Keratinocyte (primary cell): ENCODE measurements at regions not wholly inside any gene's neighbourhood (a gene's known extent, or its start where the extent isn't known, plus 50 kb on each side); places are given as distances from the start of the nearest gene placed in this dataset.

Source experiments
- DNase-seq: peaks from one replicate; pipeline ENCODE4 v3.0.0-alpha.2; 2011; ENCODE audit warnings: low read depth, missing footprints, low spot score
- FAIRE-seq: peaks from 2 replicates; lab custom pipeline; 2011; peaks lifted over from hg19 to GRCh38; lab: Jason Lieb, UNC
- H2AFZ ChIP-seq: 2 replicates; pipeline ENCODE4 v1.6.0; 2012; ENCODE audit warnings: low read length, control low read depth, inconsistent platforms; ENCODE audit not compliant: control insufficient read depth
- H3K27ac ChIP-seq: 2 replicates; pipeline ENCODE4 v1.5.1; 2011; ENCODE audit warnings: low read length; ENCODE audit not compliant: control insufficient read depth, insufficient read depth
- H3K27me3 ChIP-seq: 3 replicates; pipeline ENCODE4 v1.6.0; 2011; ENCODE audit warnings: low read length; ENCODE audit not compliant: control insufficient read depth, insufficient read depth; ENCODE audit errors: extremely low read depth
- H3K36me3 ChIP-seq, 2 experiments: 2 replicates in 1 of 2; 3 replicates in 1 of 2; pipeline ENCODE4 v1.5.1; 2011; ENCODE audit warnings: low read length in 2 of 2, mild to moderate bottlenecking in 1 of 2; ENCODE audit not compliant: control insufficient read depth in 2 of 2, insufficient read depth in 2 of 2; ENCODE audit errors: extremely low read depth in 1 of 2
- H3K4me1 ChIP-seq: 3 replicates; pipeline ENCODE4 v1.5.1; 2011; ENCODE audit warnings: low read length; ENCODE audit not compliant: control insufficient read depth, insufficient read depth; ENCODE audit errors: extremely low read depth
- H3K4me2 ChIP-seq: 3 replicates; pipeline ENCODE4 v1.6.0; 2011; ENCODE audit warnings: low read depth, low read length; ENCODE audit not compliant: control insufficient read depth, insufficient read depth; ENCODE audit errors: extremely low read depth
- H3K4me3 ChIP-seq, 3 experiments: fragments of 200-600 bp in 1 of 3; sonication (generic) in 1 of 3; 2 replicates in 2 of 3; 3 replicates in 1 of 3; pipeline ENCODE4 v1.5.1; 2011 to 2016; ENCODE audit warnings: low read length in 3 of 3, mild to moderate bottlenecking in 3 of 3, control low read depth in 2 of 3, inconsistent platforms in 1 of 3, low read depth in 1 of 3, mixed read lengths in 1 of 3, mixed run types in 1 of 3, moderate library complexity in 1 of 3; ENCODE audit not compliant: control insufficient read depth in 2 of 3, insufficient read depth in 2 of 3; ENCODE audit errors: extremely low read depth in 1 of 3
- H3K79me2 ChIP-seq: 2 replicates; pipeline ENCODE4 v1.6.0; 2012; ENCODE audit warnings: low read length; ENCODE audit not compliant: control insufficient read depth, insufficient read depth
- H3K9ac ChIP-seq: 3 replicates; pipeline ENCODE4 v1.6.0; 2011; ENCODE audit warnings: low read length; ENCODE audit not compliant: control insufficient read depth, insufficient read depth; ENCODE audit errors: extremely low read depth
- H3K9me1 ChIP-seq: 3 replicates; pipeline ENCODE4 v1.6.0; 2011; ENCODE audit warnings: low read length; ENCODE audit not compliant: control insufficient read depth, insufficient read depth; ENCODE audit errors: extremely low read depth
- H3K9me3 ChIP-seq: 2 replicates; pipeline ENCODE4 v1.5.1; 2012; ENCODE audit warnings: low read depth, low read length; ENCODE audit not compliant: control insufficient read depth
- H4K20me1 ChIP-seq: 3 replicates; pipeline ENCODE4 v1.6.0; 2011; ENCODE audit warnings: low read length; ENCODE audit not compliant: control insufficient read depth, insufficient read depth; ENCODE audit errors: extremely low read depth
- CTCF ChIP-seq, 3 experiments: IDR thresholded peaks in 1 of 3; conservative IDR thresholded peaks in 1 of 3; optimal IDR thresholded peaks in 1 of 3; 2 replicates in 2 of 3; 3 replicates in 1 of 3; pipeline versions ENCODE3 to v1.5.1; 2011; ENCODE audit warnings: low read length in 3 of 3, mild to moderate bottlenecking in 3 of 3, moderate library complexity in 2 of 3, control low read depth in 1 of 3, inconsistent platforms in 1 of 3; ENCODE audit not compliant: insufficient read depth in 2 of 3; ENCODE audit errors: extremely low read depth in 1 of 3
- EZH2 ChIP-seq: IDR thresholded peaks from one replicate; pipeline ENCODE4 v1.6.1; 2012; ENCODE audit warnings: inconsistent platforms, mild to moderate bottlenecking, low read length, moderate library complexity
- dilution Hi-C: fragments of 300-500 bp; cut with MboI; formaldehyde crosslinking; loops from one replicate; pipeline ENCODE4 v1.7.0; 2020; ENCODE audit warnings: low sequenced_read_pairs; ENCODE audit not compliant: extremely low pct_ligation_motif_present

GRCh38 chr1:8166406-8166805 is 140.3 kb upstream of the ERRFI1 start:
- Histone ChIP-seq H3K4me3 (no peak overlapping the region), H3K27me3 (no peaks in the 10 kb centered on the region), H3K4me1 (peaks cover 20% of the 10 kb centered on the region), H3K4me2 (no peak overlapping the region), H2AFZ (no peak overlapping the region), H4K20me1 (no peaks in the 10 kb centered on the region), H3K36me3 (no peaks in the 10 kb centered on the region), H3K9me3 (no peaks in the 10 kb centered on the region), H3K9ac (no peak overlapping the region), H3K27ac (no peak overlapping the region), H3K79me2 (no peaks in the 10 kb centered on the region), H3K9me1 (no peaks in the 10 kb centered on the region)
- DNase-seq, result no peak
- dilution Hi-C loops, result no loop called here
- no peak for FAIRE-seq
- no peak for TF ChIP-seq CTCF (optimal IDR thresholded peaks at IDR 0.05 in 1 of 3, IDR thresholded peaks at IDR 0.05 in 1 of 3, conservative IDR thresholded peaks at IDR 0.05 in 1 of 3; ENCODE audit: extremely low read depth in 1 of 3, insufficient read depth in 2 of 3, low read length in 3 of 3)

- H3K4me2 ChIP-seq, result no peak overlapping the region
- no peak overlapping the region for H3K27ac ChIP-seq
- no peak for FAIRE-seq
These were observed 139.7 kb upstream of the ERRFI1 start for GRCh38 chr1:8165595-8166360.

More at GRCh38 chr1:8165595-8166360, 139.7 kb upstream of the ERRFI1 start:
- dilution Hi-C loops, result no loop called here
- H3K79me2 ChIP-seq, result no peaks in the 10 kb centered on the region
- no peak overlapping the region for H3K9ac ChIP-seq
- H4K20me1 ChIP-seq, result no peaks in the 10 kb centered on the region
- TF ChIP-seq EZH2, result no peak
- TF ChIP-seq CTCF (optimal IDR thresholded peaks at IDR 0.05 in 1 of 3, IDR thresholded peaks at IDR 0.05 in 1 of 3, conservative IDR thresholded peaks at IDR 0.05 in 1 of 3; ENCODE audit: extremely low read depth in 1 of 3, insufficient read depth in 2 of 3, low read length in 3 of 3), result peak in 2 of 3 experiments; percentile 16 to 22
- no peak overlapping the region for H3K4me3 ChIP-seq
- H3K27me3 ChIP-seq, result no peaks in the 10 kb centered on the region
- DNase-seq, result no peak
- no peaks in the 10 kb centered on the region for H3K36me3 ChIP-seq
- no peaks in the 10 kb centered on the region for H3K9me3 ChIP-seq
- no peaks in the 10 kb centered on the region for H3K9me1 ChIP-seq
- peaks cover 20% of the 10 kb centered on the region for H3K4me1 ChIP-seq
- H2AFZ ChIP-seq, result no peak overlapping the region
